ENCODE measurements at regions not wholly inside any gene's neighbourhood (a gene's known extent, or its start where the extent isn't known, plus 50 kb on each side); places are given as distances from the start of the nearest gene placed in this dataset.

GRCh38 chr16:51071326-51071725, 79.7 kb downstream of the SALL1 start:
- TF ChIP-seq EZH2phosphoT487 (IDR thresholded peaks at IDR 0.05; ENCODE audit: borderline replicate concordance, low read depth, low read length): no peak
- TF ChIP-seq CTCF (conservative IDR thresholded peaks at IDR 0.05; ENCODE audit: low read length): no peak
- Histone ChIP-seq H3K9me3 (ENCODE audit: low read length) (no peaks in the 10 kb centered on the region), H4K20me1 (ENCODE audit: insufficient read depth, low read length) (no peaks in the 10 kb centered on the region), H3K4me2 (ENCODE audit: low read length) (no peak overlapping the region), H3K36me3 (ENCODE audit: insufficient read depth, low read length) (no peaks in the 10 kb centered on the region), H3K9me2 (ENCODE audit: insufficient read depth, low read length) (no peaks in the 10 kb centered on the region), H3K27ac (ENCODE audit: low read depth, low read length, poor library complexity, severe bottlenecking) (no peak overlapping the region), H3K4me3 (ENCODE audit: low read depth, low read length, poor library complexity, severe bottlenecking) (no peak overlapping the region), H3K79me2 (ENCODE audit: insufficient read depth, low read depth, low read length) (no peaks in the 10 kb centered on the region), H3K4me1 (ENCODE audit: insufficient read depth, low read length, poor library complexity, severe bottlenecking) (no peaks in the 10 kb centered on the region), H2AFZ (ENCODE audit: low read length) (no peak overlapping the region)
- ChIA-PET POLR2A (no interaction called here), CTCF (ENCODE audit: unreplicated experiment) (no interaction called here)
- BruUV-seq (replicated peaks): no TSS peak
- DNase-seq (ENCODE audit: low spot score): no peak
- intact Hi-C loops (cut with micrococcal nuclease; ENCODE audit: unreplicated experiment): no loop called here

GRCh38 chr16:51067352-51067751, 83.7 kb downstream of the SALL1 start:
- Histone ChIP-seq H4K20me1 (ENCODE audit: insufficient read depth, low read length) (no peaks in the 10 kb centered on the region), H3K36me3 (ENCODE audit: insufficient read depth, low read length) (no peaks in the 10 kb centered on the region)
- CTCF ChIA-PET (ENCODE audit: unreplicated experiment): no interaction called here

GRCh38 chr16:51062039-51062438, 89.0 kb downstream of the SALL1 start:
- ChIA-PET CTCF (ENCODE audit: unreplicated experiment) (no interaction called here), POLR2A (no interaction called here)
- Histone ChIP-seq H3K27ac (ENCODE audit: low read depth, low read length, poor library complexity, severe bottlenecking) (no peak overlapping the region), H3K9me3 (ENCODE audit: low read length) (no peaks in the 10 kb centered on the region), H2AFZ (ENCODE audit: low read length) (no peak overlapping the region), H4K20me1 (ENCODE audit: insufficient read depth, low read length) (no peaks in the 10 kb centered on the region), H3K4me1 (ENCODE audit: insufficient read depth, low read length, poor library complexity, severe bottlenecking) (no peaks in the 10 kb centered on the region), H3K4me3 (ENCODE audit: low read depth, low read length, poor library complexity, severe bottlenecking) (no peak overlapping the region), H3K36me3 (ENCODE audit: insufficient read depth, low read length) (no peaks in the 10 kb centered on the region), H3K4me2 (ENCODE audit: low read length) (no peak overlapping the region), H3K79me2 (ENCODE audit: insufficient read depth, low read depth, low read length) (no peaks in the 10 kb centered on the region), H3K9me2 (ENCODE audit: insufficient read depth, low read length) (no peaks in the 10 kb centered on the region)
- intact Hi-C loops (cut with micrococcal nuclease; ENCODE audit: unreplicated experiment): no loop called here
- BruUV-seq (replicated peaks): no TSS peak
- no peak for DNase-seq (ENCODE audit: low spot score)
- TF ChIP-seq EZH2phosphoT487 (IDR thresholded peaks at IDR 0.05; ENCODE audit: borderline replicate concordance, low read depth, low read length): no peak
- no peak for TF ChIP-seq CTCF (conservative IDR thresholded peaks at IDR 0.05; ENCODE audit: low read length)

More at GRCh38 chr16:51067352-51067751, 83.7 kb downstream of the SALL1 start:
- Histone ChIP-seq H3K4me2 (ENCODE audit: low read length) (no peak overlapping the region), H2AFZ (ENCODE audit: low read length) (no peak overlapping the region), H3K9me2 (ENCODE audit: insufficient read depth, low read length) (no peaks in the 10 kb centered on the region), H3K9me3 (ENCODE audit: low read length) (no peaks in the 10 kb centered on the region), H3K4me3 (ENCODE audit: low read depth, low read length, poor library complexity, severe bottlenecking) (no peak overlapping the region), H3K27ac (ENCODE audit: low read depth, low read length, poor library complexity, severe bottlenecking) (no peak overlapping the region), H3K4me1 (ENCODE audit: insufficient read depth, low read length, poor library complexity, severe bottlenecking) (no peaks in the 10 kb centered on the region), H3K79me2 (ENCODE audit: insufficient read depth, low read depth, low read length) (no peaks in the 10 kb centered on the region)
- POLR2A ChIA-PET: no interaction called here
- no peak for DNase-seq (ENCODE audit: low spot score)
- TF ChIP-seq CTCF (conservative IDR thresholded peaks at IDR 0.05; ENCODE audit: low read length): no peak
- TF ChIP-seq EZH2phosphoT487 (IDR thresholded peaks at IDR 0.05; ENCODE audit: borderline replicate concordance, low read depth, low read length): no peak
- BruUV-seq (replicated peaks): no TSS peak
- intact Hi-C loops (cut with micrococcal nuclease; ENCODE audit: unreplicated experiment): no loop called here
